Fibroblast of skin of right quadriceps (primary cell): ENCODE measurements at regions not wholly inside any gene's neighbourhood (a gene's known extent, or its start where the extent isn't known, plus 50 kb on each side); places are given as distances from the start of the nearest gene placed in this dataset.

Experiments
- DNase-seq: peaks from one replicate; pipeline ENCODE4 v3.0.0-alpha.2; 2013

GRCh38 chr16:35296962-35297653, 1837.7 kb downstream of the TP53TG3F start:
- DNase-seq, result no peak

- DNase-seq, result no peak
Measured at GRCh38 chr16:35298460-35299243, 1839.2 kb downstream of the TP53TG3F start.

- no peak for DNase-seq
Measured at GRCh38 chr16:35302859-35303258, 1843.4 kb downstream of the TP53TG3F start.

GRCh38 chr16:35305476-35305875, 1846.1 kb downstream of the TP53TG3F start:
- no peak for DNase-seq

- no peak for DNase-seq
Measured at GRCh38 chr16:35306915-35307314, 1847.5 kb downstream of the TP53TG3F start.

- no peak for DNase-seq
Measured at GRCh38 chr16:35308674-35309073, 1849.3 kb downstream of the TP53TG3F start.

- no peak for DNase-seq
Measured at GRCh38 chr16:35310999-35311398, 1851.6 kb downstream of the TP53TG3F start.

GRCh38 chr16:35311475-35311874, 1852.1 kb downstream of the TP53TG3F start:
- no peak for DNase-seq

GRCh38 chr16:35314298-35314697, 1854.9 kb downstream of the TP53TG3F start:
- no peak for DNase-seq

- no peak for DNase-seq
Measured at GRCh38 chr16:35319536-35320192, 1860.3 kb downstream of the TP53TG3F start.

- no peak for DNase-seq
Measured at GRCh38 chr16:35325936-35326335, 1866.5 kb downstream of the TP53TG3F start.

- DNase-seq, result no peak
Measured at GRCh38 chr16:35339337-35339736, 1879.9 kb downstream of the TP53TG3F start.

GRCh38 chr16:35342012-35342411, 1882.6 kb downstream of the TP53TG3F start:
- no peak for DNase-seq

- no peak for DNase-seq
Measured at GRCh38 chr16:35344012-35344762, 1884.8 kb downstream of the TP53TG3F start.

GRCh38 chr16:35352431-35352830, 1893.0 kb downstream of the TP53TG3F start:
- no peak for DNase-seq

GRCh38 chr16:35363510-35363909, 1904.1 kb downstream of the TP53TG3F start:
- DNase-seq, result no peak

- DNase-seq, result no peak
Measured at GRCh38 chr16:35364263-35364662, 1904.9 kb downstream of the TP53TG3F start.

GRCh38 chr16:35365675-35366074, 1906.3 kb downstream of the TP53TG3F start:
- DNase-seq, result no peak

GRCh38 chr16:35370617-35371016, 1911.2 kb downstream of the TP53TG3F start:
- DNase-seq, result no peak

GRCh38 chr16:35377142-35377541, 1917.7 kb downstream of the TP53TG3F start:
- DNase-seq, result no peak

- DNase-seq, result no peak
Measured at GRCh38 chr16:35386619-35387018, 1927.2 kb downstream of the TP53TG3F start.

- no peak for DNase-seq
Measured at GRCh38 chr16:35391328-35391727, 1931.9 kb downstream of the TP53TG3F start.

GRCh38 chr16:35398180-35398579, 1938.8 kb downstream of the TP53TG3F start:
- DNase-seq, result no peak
